UCSD-AML1 (cell line): ENCODE measurements at regions not wholly inside any gene's neighbourhood (a gene's known extent, or its start where the extent isn't known, plus 50 kb on each side); places are given as distances from the start of the nearest gene placed in this dataset.

Experiments used
- DNase-seq: peaks from one replicate; lab custom pipeline; 2025; ENCODE audit not compliant: unreplicated experiment; lab: John Stamatoyannopoulos, UW

DNA sequence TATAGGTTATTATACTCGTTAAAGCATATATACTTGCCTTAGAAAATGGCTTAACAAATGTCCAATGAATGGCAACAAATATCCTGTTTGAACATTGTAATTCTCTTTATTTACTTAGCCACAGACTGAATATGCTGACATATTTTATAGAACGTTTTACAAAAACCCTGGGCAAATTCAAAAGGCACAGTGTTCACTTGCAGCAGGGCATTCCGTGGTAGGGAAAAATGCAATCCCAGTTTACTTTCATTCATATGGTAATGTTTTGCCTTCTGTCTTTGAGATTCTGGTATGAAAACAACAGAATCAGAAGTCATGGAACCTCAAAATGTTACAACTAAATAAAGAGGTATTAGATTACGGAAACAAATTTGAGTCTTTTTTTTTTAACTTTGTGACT is 56.2 kb upstream of the MYCBP2 start:
- DNase-seq, result no peak

DNA sequence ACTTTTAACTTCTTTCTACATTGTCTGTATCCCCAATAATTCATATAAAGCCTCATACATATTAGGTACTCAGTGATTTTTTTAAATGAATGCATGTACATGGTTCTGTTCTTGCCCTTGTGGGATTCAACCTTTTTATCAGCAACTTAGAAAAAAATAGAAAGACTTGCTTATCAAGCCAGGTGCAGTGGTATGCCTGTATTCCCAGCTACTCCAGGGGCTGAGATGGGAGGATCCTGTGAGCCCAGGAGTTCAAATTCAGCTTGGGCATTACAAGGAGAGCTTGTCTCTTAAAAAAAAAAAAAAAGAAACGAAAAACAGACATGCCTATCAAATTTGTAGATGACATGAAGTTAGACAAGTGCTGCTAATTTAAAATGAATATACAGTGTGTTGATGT is 54.2 kb upstream of the MYCBP2 start:
- DNase-seq, result no peak

- no peak for DNase-seq
Observed at GRCh38 chr13:77379508-77379907, 52.6 kb upstream of the MYCBP2 start.

DNA sequence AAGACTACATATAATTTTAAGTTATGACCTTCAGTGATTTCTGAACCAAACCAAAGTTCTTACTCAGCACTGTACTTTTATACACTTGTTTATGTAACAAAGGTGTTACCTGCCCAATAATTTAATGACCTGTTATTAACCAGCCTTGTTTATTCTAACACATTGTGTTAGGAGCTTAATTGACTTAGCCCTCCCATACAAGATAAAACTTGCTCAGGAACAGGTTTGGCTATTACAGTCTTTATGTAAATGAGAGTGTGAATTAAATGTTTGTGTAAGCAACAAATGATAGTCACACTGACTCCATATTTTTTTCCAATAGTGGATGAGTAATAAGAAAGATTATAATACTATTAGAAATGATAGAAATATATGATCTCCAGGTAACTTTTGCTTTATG is 51.8 kb upstream of the MYCBP2 start:
- no peak for DNase-seq

DNA sequence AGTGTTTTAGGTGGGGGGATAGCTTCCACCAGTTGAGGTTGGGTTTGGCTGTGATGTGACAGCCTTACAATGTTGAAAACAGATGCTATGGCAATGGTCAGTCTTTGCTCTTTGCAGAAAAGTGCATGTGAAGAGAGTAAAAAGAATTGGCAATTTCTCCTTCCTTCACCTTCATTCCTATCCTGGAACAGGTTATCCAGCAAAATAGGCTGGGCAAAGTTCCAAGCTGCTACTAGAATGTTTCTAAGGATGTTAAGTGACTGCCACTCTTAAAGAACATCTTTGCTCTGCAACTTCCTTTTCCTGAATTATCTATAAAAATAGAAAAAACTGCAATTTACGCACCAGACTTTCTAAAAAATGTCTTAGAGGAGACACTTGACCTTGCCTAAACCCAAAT is 50.1 kb upstream of the MYCBP2 start:
- DNase-seq, result no peak
